SIG-M5 treated with dmso at 0.1 percent for 504 hours (cell line): ENCODE measurements at regions not wholly inside any gene's neighbourhood (a gene's known extent, or its start where the extent isn't known, plus 50 kb on each side); places are given as distances from the start of the nearest gene placed in this dataset.

Experiments
- DNase-seq: peaks from one replicate; lab custom pipeline; 2025; ENCODE audit not compliant: unreplicated experiment; lab: John Stamatoyannopoulos, UW

DNA sequence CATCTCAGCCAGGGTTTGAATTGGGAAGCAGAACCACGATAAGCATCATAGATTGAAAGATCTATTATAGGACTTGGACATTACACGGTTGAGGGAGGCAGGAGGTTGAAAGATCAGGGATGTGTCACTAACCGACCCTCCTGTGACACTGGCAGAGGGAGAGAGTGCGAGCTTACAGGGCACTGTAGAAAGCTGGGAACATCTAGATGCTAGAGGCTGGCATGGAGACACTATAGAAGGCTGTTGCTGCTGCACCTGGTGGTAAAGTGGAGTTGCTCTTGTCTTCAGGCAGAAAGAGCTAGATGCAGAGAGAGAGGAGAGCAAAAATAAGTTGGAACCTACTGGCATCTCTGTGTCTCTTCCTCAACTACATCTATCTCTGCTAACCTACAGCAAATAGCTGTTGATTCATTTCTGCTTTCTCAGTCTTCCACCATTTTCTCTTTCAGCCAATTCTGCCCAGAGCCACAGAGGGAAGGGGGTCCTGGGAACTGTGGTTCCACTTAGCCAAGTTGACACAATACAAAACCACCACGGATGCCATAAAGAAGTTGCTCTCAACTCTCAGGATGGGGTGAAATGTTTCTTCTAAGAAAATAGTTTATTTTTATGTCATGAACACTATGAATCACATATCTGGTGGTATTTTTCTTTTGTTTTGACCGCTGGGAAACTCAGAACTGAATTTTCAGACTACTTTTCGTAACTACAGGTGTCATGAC, 155.9 kb downstream of the ZNF281 start:
- no peak for DNase-seq

DNA sequence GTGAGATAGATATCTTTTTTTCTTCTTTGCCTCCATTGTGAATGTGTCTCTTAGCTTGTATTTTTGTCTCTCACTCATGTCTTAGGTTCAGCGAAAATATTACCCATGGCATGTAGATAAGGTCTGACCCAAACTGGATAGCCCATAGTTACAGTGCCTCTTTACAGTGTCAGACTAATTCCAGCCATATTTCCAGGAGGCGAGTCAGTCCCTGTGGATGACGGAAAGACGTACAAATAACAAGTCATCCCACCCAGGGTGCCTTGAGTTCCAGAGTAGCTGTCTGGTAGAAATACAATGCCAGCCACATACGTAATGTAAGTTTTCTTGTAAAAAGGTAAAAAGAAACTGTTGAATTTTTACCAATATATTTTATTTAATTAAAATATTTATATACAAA, 157.3 kb downstream of the ZNF281 start:
- no peak for DNase-seq

DNA sequence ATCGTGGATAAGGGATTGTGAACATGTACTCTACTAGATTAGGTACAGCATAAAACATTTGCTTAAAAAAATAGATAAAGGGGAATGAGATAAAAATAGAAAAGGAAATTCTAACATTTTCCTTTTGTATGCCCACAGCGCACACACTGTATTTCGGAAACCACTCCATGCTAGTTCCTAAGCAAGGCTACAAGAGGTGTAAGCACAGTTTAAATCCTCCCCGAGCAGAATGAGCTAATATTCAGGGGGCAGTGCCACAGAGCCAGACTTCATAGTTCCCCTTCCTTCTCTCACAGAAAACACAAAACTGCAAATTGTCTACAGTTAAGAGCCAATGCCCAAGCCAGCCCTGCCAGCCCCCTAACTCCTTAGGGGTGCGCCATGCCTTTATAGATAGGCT, 159.4 kb downstream of the ZNF281 start:
- DNase-seq, result no peak

DNA sequence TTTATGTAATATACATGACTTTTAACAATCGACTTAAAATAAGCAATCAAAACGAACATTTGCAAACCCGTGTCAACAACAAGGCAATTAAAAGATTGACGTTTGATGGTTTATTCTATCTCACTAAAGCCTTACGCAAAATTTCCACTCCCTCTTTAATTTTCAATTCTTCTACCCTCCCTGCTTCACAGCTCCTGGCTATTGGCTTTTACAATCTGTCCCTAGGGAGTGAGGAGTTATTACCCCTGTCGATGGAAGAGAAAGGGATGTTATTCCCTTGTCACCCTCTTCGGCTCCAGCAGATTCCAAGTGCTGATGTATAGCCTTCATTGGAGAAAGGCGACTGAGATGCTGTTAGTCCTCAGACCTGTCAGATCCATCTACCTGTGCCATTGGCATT, 161.3 kb downstream of the ZNF281 start:
- no peak for DNase-seq

DNA sequence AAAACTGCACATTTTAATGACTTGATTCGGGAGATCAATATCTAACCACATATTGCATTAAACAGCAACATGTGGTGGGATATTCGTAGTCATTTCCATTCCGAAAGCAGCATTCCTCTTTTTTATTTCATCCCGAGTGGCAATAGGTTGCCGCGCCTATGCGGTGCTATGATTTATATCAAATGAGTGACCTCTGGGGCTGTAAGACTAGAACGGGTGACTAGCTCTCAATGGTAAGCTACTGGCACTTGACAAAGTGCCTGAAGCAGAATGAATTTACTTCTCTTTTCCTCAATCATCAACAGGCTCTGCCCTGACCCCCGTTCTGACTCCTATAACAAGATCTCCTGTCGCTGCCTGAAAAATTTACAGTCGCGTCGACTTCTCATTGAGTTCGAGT, 162.3 kb downstream of the ZNF281 start:
- no peak for DNase-seq

DNA sequence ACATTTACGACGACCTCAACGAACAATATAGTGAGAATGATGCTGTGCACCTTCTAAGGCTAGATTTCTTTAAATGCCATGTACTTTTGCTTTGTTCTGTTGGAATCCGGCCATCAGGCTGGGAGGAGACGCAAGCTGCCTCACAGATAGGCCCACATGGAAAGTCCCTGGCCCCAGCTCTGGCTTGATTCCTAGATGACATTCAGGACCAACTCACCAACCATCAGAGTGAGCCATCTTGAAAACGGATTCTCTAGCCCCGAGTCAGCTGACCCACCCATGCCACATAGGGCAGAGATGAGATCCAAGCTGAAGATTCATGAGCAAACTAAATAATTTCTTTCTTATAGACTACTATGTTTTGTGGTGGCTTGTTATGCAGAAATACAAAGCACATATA, 164.4 kb downstream of the ZNF281 start:
- no peak for DNase-seq

DNA sequence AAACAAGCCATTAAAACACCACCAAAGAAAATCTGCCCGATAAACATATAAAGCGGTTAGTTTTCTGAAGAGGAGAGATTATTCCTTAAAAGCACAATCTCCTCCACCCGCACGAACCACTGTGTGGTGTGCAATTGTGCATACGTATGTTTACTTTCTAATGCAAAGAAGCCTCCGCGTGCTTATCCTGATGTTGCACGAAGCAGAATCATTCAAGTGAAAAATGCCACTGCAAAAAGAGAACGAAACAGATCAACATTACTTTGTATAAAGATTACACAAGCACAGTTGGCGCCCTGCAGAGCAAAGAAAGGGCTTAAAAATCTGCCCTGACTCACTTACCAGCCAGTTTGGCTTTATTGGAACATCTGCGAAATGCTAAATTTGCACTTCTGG, 166.8 kb downstream of the ZNF281 start:
- DNase-seq, result no peak

DNA sequence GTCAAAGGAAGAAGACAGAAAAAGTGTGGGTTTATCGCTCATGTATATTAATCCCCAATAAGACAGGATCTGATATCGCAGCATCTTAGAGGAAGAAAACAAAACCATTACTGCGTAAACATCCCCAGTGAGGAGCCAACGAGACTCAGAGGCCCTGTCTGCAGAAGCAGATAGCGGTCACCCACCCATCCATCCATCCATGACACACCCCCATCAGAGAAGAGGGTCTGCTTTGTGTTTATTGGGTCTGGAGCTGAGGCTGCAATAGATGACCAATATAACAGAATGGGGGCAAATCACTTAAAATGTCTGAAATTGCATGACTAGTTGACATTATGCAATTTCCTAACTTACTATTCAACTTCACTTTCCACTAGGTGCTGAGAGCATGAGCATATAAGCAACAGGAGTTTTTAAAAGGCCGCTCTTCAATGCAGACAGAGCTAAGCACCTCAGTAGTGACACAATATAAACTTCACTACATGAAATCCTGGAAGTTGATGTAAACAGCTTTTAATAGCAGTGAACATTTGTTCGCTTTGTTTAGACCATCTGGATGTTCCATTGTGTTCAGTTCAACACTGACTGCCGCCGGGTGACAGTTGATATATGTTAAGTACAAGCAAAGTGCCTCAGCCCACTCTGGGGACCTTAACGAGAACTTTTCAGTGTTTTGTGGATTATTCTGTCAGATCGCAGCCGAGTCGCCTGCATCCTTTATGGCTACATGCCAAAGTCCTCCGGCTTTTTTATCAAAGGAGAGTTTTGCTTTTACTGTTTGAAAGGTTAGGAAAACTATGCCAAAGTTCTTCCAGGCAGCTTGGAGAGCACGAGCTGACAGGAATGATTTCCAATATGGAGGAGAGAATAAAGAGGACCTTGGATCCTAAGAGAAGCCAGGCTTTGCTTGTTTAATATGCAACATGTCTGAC, 167.5 kb downstream of the ZNF281 start:
- DNase-seq, result peak; percentile 17

DNA sequence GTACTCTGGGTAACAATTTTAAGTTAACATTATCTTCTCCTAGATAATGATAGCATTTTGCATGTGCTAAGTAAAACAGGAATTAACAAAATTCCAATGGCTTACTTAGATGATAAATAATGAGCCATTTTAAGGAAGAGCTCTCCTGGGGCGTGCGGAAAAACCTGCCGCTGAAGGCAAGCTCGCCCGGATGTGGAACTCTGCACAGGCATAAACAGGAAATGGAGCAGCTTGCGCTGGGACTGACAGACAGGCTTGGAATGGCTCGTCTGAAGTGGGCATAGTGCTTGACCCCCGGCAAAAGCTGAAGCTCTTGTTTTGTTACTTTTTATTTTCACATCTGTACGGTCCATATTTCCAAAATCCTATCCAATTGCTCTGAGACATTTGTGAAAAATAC, 169.2 kb downstream of the ZNF281 start:
- DNase-seq, result no peak

DNA sequence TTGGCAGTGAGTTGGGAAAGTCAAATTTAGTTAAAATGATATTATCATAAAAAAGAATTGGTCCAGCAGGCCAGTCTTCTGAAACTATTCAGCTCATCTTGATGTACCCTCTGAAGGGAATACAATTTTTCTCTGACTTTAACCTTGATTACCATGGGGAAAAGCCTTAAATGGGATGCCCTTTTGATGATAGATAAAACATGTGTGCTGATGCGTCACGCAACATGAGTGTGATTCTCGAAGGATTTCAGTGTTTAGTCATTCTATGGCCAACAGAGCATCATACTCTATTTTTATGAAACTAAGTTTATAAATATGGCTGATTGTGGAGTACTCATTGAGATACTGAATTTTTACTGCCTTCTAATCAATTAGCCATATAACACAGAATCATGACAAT, 171.5 kb downstream of the ZNF281 start:
- DNase-seq, result no peak

DNA sequence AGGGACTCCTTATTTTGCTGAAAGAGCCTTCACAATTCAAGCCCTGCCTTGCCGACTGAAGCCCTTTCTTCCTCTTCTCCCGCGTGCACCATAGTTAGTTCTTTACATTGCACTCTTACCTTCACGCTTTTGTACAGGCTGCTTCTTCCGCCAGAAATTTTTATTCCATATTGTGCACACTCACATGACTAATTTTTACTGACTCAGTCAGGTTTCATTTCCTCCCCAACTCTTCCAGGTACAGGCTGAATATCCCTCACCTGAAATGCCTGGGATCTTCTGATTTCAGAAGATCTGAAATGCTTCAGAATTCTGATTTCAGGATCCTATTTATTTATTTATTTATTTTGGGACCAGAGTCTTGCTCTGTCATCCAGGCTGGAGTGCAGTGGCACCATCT, 172.8 kb downstream of the ZNF281 start:
- no peak for DNase-seq

DNA sequence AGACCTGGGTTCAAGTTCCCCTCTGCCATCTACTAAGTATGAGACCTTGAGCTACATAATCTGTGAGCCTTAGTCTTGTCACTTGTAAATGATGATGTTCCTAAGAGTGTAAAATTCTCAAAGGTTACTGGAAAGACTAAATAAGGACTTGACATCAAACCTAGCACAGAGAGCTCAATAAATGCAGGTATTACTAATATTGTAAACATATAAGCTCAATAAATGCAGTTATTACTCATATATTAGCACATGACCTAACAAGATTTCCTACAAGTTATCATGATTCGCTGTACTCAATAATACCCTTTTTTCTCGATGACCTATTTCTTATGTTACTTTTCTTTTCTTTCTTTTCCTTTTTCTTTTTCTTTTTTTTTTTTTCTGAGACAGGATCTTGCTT, 174.9 kb downstream of the ZNF281 start:
- DNase-seq, result no peak

DNA sequence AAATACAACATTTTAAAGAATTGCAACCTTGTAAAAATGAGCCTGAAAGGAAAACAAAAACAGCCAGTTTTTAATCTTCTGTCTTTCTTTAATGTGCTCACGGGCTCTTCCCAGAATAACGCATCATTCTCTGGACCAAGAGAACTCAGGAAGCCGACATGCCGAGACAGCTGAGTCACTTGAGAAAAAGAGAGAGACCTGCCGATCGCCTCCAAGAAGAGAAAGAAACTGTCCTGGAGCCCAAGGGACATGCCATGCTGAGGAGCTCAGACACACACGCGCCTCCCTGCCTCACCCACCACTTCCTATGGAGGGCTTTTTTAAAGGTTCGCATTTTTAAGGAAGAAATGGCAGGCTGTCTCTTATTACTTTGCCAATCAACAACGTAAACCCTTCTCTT, 176.4 kb downstream of the ZNF281 start:
- no peak for DNase-seq

DNA sequence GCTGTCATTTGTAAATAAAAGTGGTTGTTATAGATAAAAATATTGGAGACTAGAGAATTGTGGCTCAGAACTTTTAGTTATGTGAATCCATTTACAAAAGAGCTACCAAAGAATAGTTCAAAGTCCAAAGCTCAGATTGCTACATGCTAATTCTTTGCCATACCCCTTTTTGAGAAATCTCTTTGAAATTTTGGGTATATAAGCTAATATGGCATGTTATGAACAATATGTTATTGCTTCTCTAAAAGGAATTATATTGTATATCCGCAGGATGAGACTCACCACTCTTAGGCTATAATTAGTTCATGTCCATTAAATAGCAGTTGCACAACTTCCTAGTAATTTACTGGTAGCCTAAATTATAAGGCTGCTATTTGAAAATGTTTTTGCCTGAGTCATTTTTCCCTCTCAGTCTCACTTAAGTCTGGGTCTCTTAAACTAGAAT, 178.0 kb downstream of the ZNF281 start:
- DNase-seq, result no peak

DNA sequence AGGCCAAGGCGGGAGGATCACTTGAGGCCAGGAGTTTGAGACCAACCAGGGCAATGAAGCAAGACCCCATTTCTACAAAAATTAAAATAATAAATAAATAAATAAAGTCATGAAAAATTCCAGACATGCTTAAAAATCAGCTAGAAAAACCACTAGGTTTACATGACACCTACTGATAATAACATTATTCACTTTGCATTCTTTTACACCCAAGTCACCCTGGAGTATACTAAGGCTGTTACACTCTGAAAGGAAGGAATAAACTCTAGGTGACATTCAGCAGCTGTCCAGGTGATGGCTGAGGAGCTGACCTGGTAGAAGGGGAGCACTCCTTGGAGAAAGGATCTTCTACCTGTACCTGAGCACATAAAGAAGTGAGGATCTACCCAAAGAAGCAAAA, 179.2 kb downstream of the ZNF281 start:
- DNase-seq, result no peak

DNA sequence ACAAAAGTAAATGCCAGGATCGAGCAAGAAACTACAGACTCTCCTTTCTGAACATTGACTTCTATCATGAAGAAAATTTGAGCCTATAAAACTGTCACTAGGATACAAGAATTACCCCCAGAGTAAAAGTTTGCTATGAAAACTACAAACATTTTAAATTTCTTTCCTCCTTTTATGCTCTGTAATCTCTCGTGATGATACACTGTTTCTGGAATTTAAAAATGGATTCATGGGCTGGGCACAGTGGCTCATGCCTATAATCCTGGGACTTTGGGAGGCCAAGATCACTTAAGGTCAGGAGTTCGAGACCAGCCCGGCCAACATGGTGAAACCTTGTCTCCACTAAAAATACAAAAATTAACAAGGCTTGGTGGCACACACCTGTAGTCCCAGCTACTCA, 181.3 kb downstream of the ZNF281 start:
- no peak for DNase-seq

DNA sequence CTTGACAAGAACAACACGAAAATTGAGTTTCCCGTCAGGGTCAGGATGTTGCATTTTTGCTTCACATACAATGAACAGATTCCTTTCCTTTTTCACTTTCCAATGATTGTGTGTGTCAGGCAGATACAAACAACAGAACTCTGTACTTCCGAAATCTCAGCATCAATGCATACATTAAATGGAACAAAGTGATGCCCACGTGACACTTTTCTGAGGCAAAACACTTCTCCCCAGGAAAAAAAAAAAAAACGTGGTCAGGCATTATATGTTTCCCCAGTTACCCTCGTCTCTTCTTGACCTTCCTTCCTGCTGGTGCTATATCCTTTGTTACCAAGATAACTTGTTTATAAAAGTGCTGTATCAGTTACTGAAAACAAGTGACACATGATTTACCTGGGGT, 181.8 kb downstream of the ZNF281 start:
- no peak for DNase-seq
